ENCODE measurements at regions not wholly inside any gene's neighbourhood (a gene's known extent, or its start where the extent isn't known, plus 50 kb on each side); places are given as distances from the start of the nearest gene placed in this dataset.
A peak's percentile ranks its signal among the peaks of the same experiment; 100 is the strongest.
"Not testable (repeated sequence)": the region's sequence is repeated elsewhere in the genome, so short reads cannot be mapped to it uniquely, and the experiment has no call there.

- TF ChIP-seq CTCF (conservative IDR thresholded peaks at IDR 0.05; ENCODE audit: low read length): peak; percentile 74
- TF ChIP-seq EZH2phosphoT487 (IDR thresholded peaks at IDR 0.05; ENCODE audit: borderline replicate concordance, low read depth, low read length): not testable (repeated sequence)
Observed at GRCh38 chr6:157176-157575, 135.1 kb upstream of the DUSP22 start.
